K562 (cell line): ENCODE measurements at regions not wholly inside any gene's neighbourhood (a gene's known extent, or its start where the extent isn't known, plus 50 kb on each side); places are given as distances from the start of the nearest gene placed in this dataset.

Experiments used
- ATAC-seq: fragments of 200-7000 bp; cut with Tn5 transposase; 3 replicates; pipeline ENCODE4 v1.9.1; 2020; ENCODE audit warnings: moderate library complexity
- BruUV-seq: library from RNA; stranded (reverse); fragments of 400-500 nt; replicated peaks from 2 replicates; lab custom pipeline; 2021; lab: Mats Ljungman, UMichigan
- CTCF ChIA-PET: fragments of 300-600 bp; formaldehyde crosslinking; extraction: SDS; loops from one replicate; lab custom pipeline; 2021; ENCODE audit warnings: low intra/inter-chr PET ratio; lab: Yijun Ruan, JAX
- POLR2A ChIA-PET: fragments of 300-600, 350-650 bp; sonication (Branson Sonifier 250); formaldehyde crosslinking; extraction: SDS; loops from one replicate; lab custom pipeline; 2021; ENCODE audit warnings: antibody characterized with exemption, inconsistent platforms; lab: Yijun Ruan, JAX
- DNase-seq, 4 experiments: peaks; one replicate each; pipeline versions ENCODE4 v3.0.0 to v3.0.0-alpha.2; 2011 to 2018; ENCODE audit warnings: low spot score in 3 of 4, mixed read lengths in 3 of 4; ENCODE audit errors: extremely low read depth in 1 of 4
- FAIRE-seq: peaks from 2 replicates; lab custom pipeline; 2011; peaks lifted over from hg19 to GRCh38; lab: Jason Lieb, UNC
- H2AFZ ChIP-seq: 2 replicates; pipeline ENCODE4 v1.6.0; 2011; ENCODE audit warnings: low read depth, low read length, control low read depth, inconsistent platforms
- H3K27ac ChIP-seq: fragments of 200-600 bp; 3 replicates; pipeline ENCODE4 v1.8.0; 2011; ENCODE audit warnings: low read depth, mild to moderate bottlenecking, control low read depth, inconsistent platforms, low read length, moderate library complexity, mixed read lengths; ENCODE audit errors: extremely low read depth
- H3K27me3 ChIP-seq, 2 experiments: fragments of 300-600 bp in 1 of 2; 2 replicates in 1 of 2; 3 replicates in 1 of 2; pipeline versions ENCODE4 v1.6.0 to v1.8.0; 2011; ENCODE audit warnings: inconsistent platforms in 2 of 2, low read length in 2 of 2, mild to moderate bottlenecking in 1 of 2, mixed read lengths in 1 of 2, moderate library complexity in 1 of 2; ENCODE audit not compliant: control insufficient read depth in 2 of 2, insufficient read depth in 2 of 2
- H3K36me3 ChIP-seq: fragments of 300-600 bp; 3 replicates; pipeline ENCODE4 v1.8.0; 2011; ENCODE audit warnings: mild to moderate bottlenecking, low read length, inconsistent platforms; ENCODE audit not compliant: control insufficient read depth, insufficient read depth
- H3K4me1 ChIP-seq, 2 experiments: fragments of 200-600 bp in 1 of 2; replicated peaks in 1 of 2; 2 replicates in 1 of 2; 3 replicates in 1 of 2; pipeline versions ENCODE4 v1.5.1 to v1.8.0; 2011; ENCODE audit warnings: inconsistent platforms in 2 of 2, low read length in 2 of 2, mild to moderate bottlenecking in 1 of 2, mixed read lengths in 1 of 2, moderate library complexity in 1 of 2; ENCODE audit not compliant: control insufficient read depth in 2 of 2, insufficient read depth in 2 of 2
- H3K4me2 ChIP-seq: 2 replicates; pipeline ENCODE4 v1.6.1; 2011; ENCODE audit warnings: low read length, control low read depth, inconsistent platforms, mixed read lengths; ENCODE audit not compliant: insufficient read depth
- H3K4me3 ChIP-seq: fragments of 200-600 bp; sonication (generic), shearing (Covaris generic); 2 replicates; pipeline ENCODE4 v1.5.1; 2016; ENCODE audit warnings: control low read depth, inconsistent platforms
- H3K79me2 ChIP-seq: fragments of 200-600 bp; 3 replicates; pipeline ENCODE4 v1.8.0; 2011; ENCODE audit warnings: low read length, inconsistent platforms; ENCODE audit not compliant: control insufficient read depth, insufficient read depth
- H3K9ac ChIP-seq, 2 experiments: 2 replicates each; pipeline versions ENCODE4 v1.6.0 to v1.6.1; 2011; ENCODE audit warnings: low read depth in 2 of 2, low read length in 2 of 2, control low read depth in 1 of 2, inconsistent platforms in 1 of 2, mild to moderate bottlenecking in 1 of 2, mixed read lengths in 1 of 2; ENCODE audit not compliant: insufficient read depth in 1 of 2
- H3K9me1 ChIP-seq: one replicate; pipeline ENCODE4 v1.6.0; 2011; ENCODE audit warnings: inconsistent platforms, mild to moderate bottlenecking, low read length, moderate library complexity; ENCODE audit not compliant: control insufficient read depth, insufficient read depth
- H3K9me3 ChIP-seq: replicated peaks from 2 replicates; pipeline ENCODE4 v1.5.1; 2011; ENCODE audit warnings: low read depth, low read length, inconsistent platforms; ENCODE audit not compliant: control insufficient read depth, insufficient read depth
- H4K20me1 ChIP-seq: replicated peaks from 2 replicates; pipeline ENCODE4 v1.6.1; 2011; ENCODE audit warnings: low read length, inconsistent platforms, mixed read lengths; ENCODE audit not compliant: control insufficient read depth, insufficient read depth
- ARNT ChIP-seq, 2 experiments: fragments of 450-650 bp; IDR thresholded peaks; 2 replicates each; pipeline ENCODE4 v1.6.1; 2016; ENCODE audit warnings: mild to moderate bottlenecking in 1 of 2
- CBX5 ChIP-seq: IDR thresholded peaks from 2 replicates; pipeline ENCODE4 v1.6.1; 2014; ENCODE audit warnings: low read depth, borderline replicate concordance
- CCNT2 ChIP-seq: IDR thresholded peaks from 2 replicates; pipeline ENCODE4 v1.6.1; 2011; ENCODE audit warnings: borderline replicate concordance, low read depth, mild to moderate bottlenecking, moderate library complexity, mixed read lengths, low read length; ENCODE audit not compliant: insufficient read length; ENCODE audit errors: extremely low read depth
- LCOR ChIP-seq: sonication (generic); formaldehyde crosslinking; IDR thresholded peaks from 2 replicates; pipeline ENCODE4 v1.8.0; 2022; ENCODE audit warnings: mild to moderate bottlenecking, missing genetic modification reagents
- MAFK ChIP-seq: IDR thresholded peaks from 2 replicates; pipeline ENCODE4 v1.6.1; 2011; ENCODE audit warnings: low read length, improper control_type of control experiment
- NCOA6 ChIP-seq: fragments of 450-650 bp; IDR thresholded peaks from 2 replicates; pipeline ENCODE4 v1.6.1; 2017; ENCODE audit warnings: mild to moderate bottlenecking
- PBX2 ChIP-seq, 2 experiments: IDR thresholded peaks in 1 of 2; conservative IDR thresholded peaks in 1 of 2; 2 replicates each; pipeline ENCODE4 v1.6.1; 2016; ENCODE audit warnings: low read depth in 2 of 2, mild to moderate bottlenecking in 1 of 2, missing compliant biosample characterization in 1 of 2, missing genetic modification characterization in 1 of 2, moderate library complexity in 1 of 2
- PCBP1 ChIP-seq: fragments of 200-400 bp; formaldehyde crosslinking; IDR thresholded peaks from 2 replicates; pipeline ENCODE4 v1.6.1; 2018; ENCODE audit warnings: mild to moderate bottlenecking, low read depth, low read length; ENCODE audit not compliant: poor library complexity, severe bottlenecking
- PHF20 ChIP-seq: fragments of 450-650 bp; IDR thresholded peaks from 2 replicates; pipeline ENCODE4 v1.6.1; 2018; ENCODE audit not compliant: partially characterized antibody
- PYGO2 ChIP-seq: fragments of 450-650 bp; IDR thresholded peaks from 2 replicates; pipeline ENCODE4 v1.6.1; 2016; ENCODE audit warnings: mild to moderate bottlenecking, missing genetic modification characterization, moderate library complexity, missing compliant biosample characterization
- RBM14 ChIP-seq: fragments of 200-400 bp; formaldehyde crosslinking; IDR thresholded peaks from 2 replicates; pipeline ENCODE4 v1.6.1; 2018; ENCODE audit warnings: low read depth, mild to moderate bottlenecking, low read length, moderate library complexity, borderline replicate concordance; ENCODE audit not compliant: insufficient read depth
- RFX7 ChIP-seq: fragments of 250-450 bp; sonication (Bioruptor Pico); IDR thresholded peaks from 2 replicates; pipeline ENCODE4 v1.5.1; 2021; ENCODE audit warnings: mild to moderate bottlenecking
- ZKSCAN8 ChIP-seq: fragments of 200-800 bp; sonication (Bioruptor generic); IDR thresholded peaks from 2 replicates; pipeline ENCODE4 v1.6.1; 2016; ENCODE audit warnings: missing genetic modification characterization, missing compliant biosample characterization
- ZNF174 ChIP-seq: fragments of 250-450 bp; sonication (Bioruptor Pico); IDR thresholded peaks from 2 replicates; pipeline ENCODE4 v1.4.0; 2020; ENCODE audit warnings: mild to moderate bottlenecking
- WGBS: fragments of 100-300 bp; shearing (Covaris generic); methylation state at CpG from one replicate; pipeline ENCODE4 v1.1.6; 2016; ENCODE audit warnings: low coverage, mixed read lengths; ENCODE audit not compliant: insufficient coverage; ENCODE audit errors: missing lambda C conversion rate; 5-methylcytosine and 5-hydroxymethylcytosine counted together
- in situ Hi-C: fragments of 300-500 bp; cut with MboI; formaldehyde crosslinking; loops from 4 replicates; pipeline ENCODE4 v1.15.0; 2018; ENCODE audit warnings: inconsistent platforms, mixed read lengths
- intact Hi-C: fragments of 100-400 bp; cut with micrococcal nuclease; formaldehyde crosslinking; loops from 2 replicates; pipeline ENCODE4 v1.14.2; 2022
- TF ChIP-seq, protein P1 (sequence below): fragments of 450-650 bp; conservative IDR thresholded peaks from 2 replicates; pipeline ENCODE4 v1.6.1; 2016; ENCODE audit warnings: missing genetic modification characterization, low read depth, mild to moderate bottlenecking, control low read depth, missing compliant biosample characterization

GRCh38 chr18:77520767-77521166 lies 271.1 kb downstream of the GALR1 start:
- POLR2A ChIA-PET: no interaction called here
- FAIRE-seq: no peak
- WGBS: 0% methylated on average over 2 of the region's 5 CpGs

DNA sequence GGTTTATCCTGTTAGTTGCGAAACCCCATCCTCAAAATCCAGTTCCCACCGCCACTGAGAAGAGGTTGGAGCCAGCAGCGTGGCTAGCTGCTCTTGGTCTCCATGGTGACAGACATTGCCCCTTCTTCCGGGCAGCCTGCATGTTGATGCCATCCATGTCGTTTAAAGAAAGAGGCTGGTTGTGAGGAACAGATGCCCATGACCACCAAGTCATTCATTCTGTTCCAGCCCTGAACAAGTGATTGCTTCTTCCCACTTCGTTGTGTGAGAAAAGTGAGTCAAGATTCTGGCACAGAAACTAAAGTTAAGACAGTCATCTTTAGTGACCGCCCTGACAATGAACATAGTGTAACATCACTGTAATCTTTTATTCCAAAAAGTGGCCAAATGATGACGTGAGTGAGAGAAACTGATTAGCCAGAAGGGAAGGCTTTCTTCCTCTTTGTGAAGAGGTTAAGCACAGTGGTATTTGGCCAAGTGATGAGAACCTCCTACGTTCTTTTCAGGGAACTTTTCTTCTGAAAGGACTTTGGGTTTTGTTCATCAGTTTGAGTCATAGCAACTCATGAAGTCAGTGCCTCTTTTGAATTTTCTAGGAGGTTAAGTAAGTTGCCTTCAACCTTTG lies 272.5 kb downstream of the GALR1 start:
- ChIA-PET POLR2A (no interaction called here), CTCF (no interaction called here)
- H4K20me1 ChIP-seq: no peaks in the 10 kb centered on the region
- H3K79me2 ChIP-seq: no peaks in the 10 kb centered on the region
- no peak overlapping the region for H2AFZ ChIP-seq
- H3K36me3 ChIP-seq: no peaks in the 10 kb centered on the region
- BruUV-seq: no TSS peak
- H3K9me3 ChIP-seq: no peaks in the 10 kb centered on the region
- WGBS: 0% methylated on average over 8 of the region's 9 CpGs
- H3K4me2 ChIP-seq: no peak overlapping the region
- no peak overlapping the region for H3K4me3 ChIP-seq
- intact Hi-C loops (no loop called here), in situ Hi-C loops (no loop called here)
- no peaks in the 10 kb centered on the region for H3K9me1 ChIP-seq
- H3K9ac ChIP-seq: no peak overlapping the region
- no peaks in the 10 kb centered on the region for H3K4me1 ChIP-seq
- no peak for FAIRE-seq
- no peak for ATAC-seq
- DNase-seq: no peak
- no peaks in the 10 kb centered on the region; a peak in 1 of 5 replicates for H3K27me3 ChIP-seq
- H3K27ac ChIP-seq: no peak overlapping the region
- TF ChIP-seq, protein P1, sequence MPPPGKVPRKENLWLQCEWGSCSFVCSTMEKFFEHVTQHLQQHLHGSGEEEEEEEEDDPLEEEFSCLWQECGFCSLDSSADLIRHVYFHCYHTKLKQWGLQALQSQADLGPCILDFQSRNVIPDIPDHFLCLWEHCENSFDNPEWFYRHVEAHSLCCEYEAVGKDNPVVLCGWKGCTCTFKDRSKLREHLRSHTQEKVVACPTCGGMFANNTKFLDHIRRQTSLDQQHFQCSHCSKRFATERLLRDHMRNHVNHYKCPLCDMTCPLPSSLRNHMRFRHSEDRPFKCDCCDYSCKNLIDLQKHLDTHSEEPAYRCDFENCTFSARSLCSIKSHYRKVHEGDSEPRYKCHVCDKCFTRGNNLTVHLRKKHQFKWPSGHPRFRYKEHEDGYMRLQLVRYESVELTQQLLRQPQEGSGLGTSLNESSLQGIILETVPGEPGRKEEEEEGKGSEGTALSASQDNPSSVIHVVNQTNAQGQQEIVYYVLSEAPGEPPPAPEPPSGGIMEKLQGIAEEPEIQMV (tag): no peak
- TF ChIP-seq CBX5: no peak
- no peak for TF ChIP-seq PHF20
- TF ChIP-seq ZKSCAN8 (CRISPR knock-in tag): no peak
- TF ChIP-seq ZNF174 (CRISPR knock-in tag): no peak
- no peak for TF ChIP-seq PBX2 (CRISPR knock-in tag; IDR thresholded peaks at IDR 0.05; ENCODE audit: low read depth)
- TF ChIP-seq PBX2 (tag; conservative IDR thresholded peaks at IDR 0.05; ENCODE audit: low read depth): no peak

More at GRCh38 chr18:77520767-77521166, 271.1 kb downstream of the GALR1 start:
- no peaks in the 10 kb centered on the region; a peak in 1 of 5 replicates for H3K27me3 ChIP-seq
- H3K36me3 ChIP-seq: no peaks in the 10 kb centered on the region
- H3K9me3 ChIP-seq: no peaks in the 10 kb centered on the region
- no TSS peak for BruUV-seq
- ATAC-seq: no peak
- no peak overlapping the region for H3K4me3 ChIP-seq
- no peak overlapping the region for H2AFZ ChIP-seq
- TF ChIP-seq PCBP1: no peak
- TF ChIP-seq NCOA6: no peak
- no peak for TF ChIP-seq CCNT2
- TF ChIP-seq MAFK: no peak
- TF ChIP-seq LCOR: no peak
- TF ChIP-seq RBM14: no peak
- TF ChIP-seq PYGO2 (tag): no peak
- TF ChIP-seq ARNT (IDR thresholded peaks at IDR 0.05): no peak
- TF ChIP-seq RFX7 (CRISPR knock-in tag): no peak
- TF ChIP-seq, all 486 proteins: peak for 0
- in situ Hi-C loops (no loop called here), intact Hi-C loops (no loop called here)
- no peak overlapping the region for H3K9ac ChIP-seq
- no peak overlapping the region for H3K4me2 ChIP-seq
- CTCF ChIA-PET: no interaction called here
- no peaks in the 10 kb centered on the region for H4K20me1 ChIP-seq
- H3K4me1 ChIP-seq: no peaks in the 10 kb centered on the region
- DNase-seq: no peak
- no peaks in the 10 kb centered on the region for H3K9me1 ChIP-seq
- no peak overlapping the region for H3K27ac ChIP-seq
- H3K79me2 ChIP-seq: no peaks in the 10 kb centered on the region
